CD14-positive monocyte (primary cell): ENCODE measurements at regions not wholly inside any gene's neighbourhood (a gene's known extent, or its start where the extent isn't known, plus 50 kb on each side); places are given as distances from the start of the nearest gene placed in this dataset.
A peak's percentile ranks its signal among the peaks of the same experiment; 100 is the strongest.

ENCODE experiments used
- DNase-seq, 3 donors: peaks; one replicate each; pipeline ENCODE4 v3.0.0-alpha.2; 2011 to 2022
- H2AFZ ChIP-seq: 2 replicates; pipeline ENCODE4 v1.6.0; 2012; ENCODE audit warnings: mild to moderate bottlenecking, low read depth, low read length, inconsistent platforms; ENCODE audit not compliant: insufficient read depth, poor library complexity, severe bottlenecking
- H3K27ac ChIP-seq, 2 donors: 1 replicate in 1 of 2; 2 replicates in 1 of 2; pipeline ENCODE4 v1.5.1; 2012 to 2013; ENCODE audit warnings: low read length in 2 of 2, control low read depth in 1 of 2, inconsistent platforms in 1 of 2, low read depth in 1 of 2, mild to moderate bottlenecking in 1 of 2
- H3K27me3 ChIP-seq, 2 donors: one replicate each; pipeline versions ENCODE4 v1.6.0 to v1.6.1; 2011 to 2013; ENCODE audit warnings: low read length in 2 of 2; ENCODE audit not compliant: control insufficient read depth in 2 of 2, insufficient read depth in 2 of 2
- H3K36me3 ChIP-seq, 2 donors: replicated peaks in 1 of 2; 1 replicate in 1 of 2; 2 replicates in 1 of 2; pipeline versions ENCODE4 v1.5.1 to v1.6.1; 2012 to 2013; ENCODE audit warnings: low read length in 2 of 2, control low read depth in 1 of 2, inconsistent platforms in 1 of 2, mild to moderate bottlenecking in 1 of 2; ENCODE audit not compliant: insufficient read depth in 2 of 2, control insufficient read depth in 1 of 2
- H3K4me1 ChIP-seq, 2 donors: 1 replicate in 1 of 2; 2 replicates in 1 of 2; pipeline versions ENCODE4 v1.5.1 to v1.6.1; 2012 to 2013; ENCODE audit warnings: low read length in 2 of 2, control low read depth in 1 of 2, inconsistent platforms in 1 of 2, mild to moderate bottlenecking in 1 of 2, moderate library complexity in 1 of 2; ENCODE audit not compliant: insufficient read depth in 2 of 2, control insufficient read depth in 1 of 2
- H3K4me2 ChIP-seq: replicated peaks from 2 replicates; pipeline ENCODE3; 2012; ENCODE audit warnings: low read length, moderate library complexity, mild to moderate bottlenecking; ENCODE audit not compliant: poor library complexity, severe bottlenecking; ENCODE audit errors: extremely low read depth
- H3K4me3 ChIP-seq, 3 experiments: fragments of 200-600 bp in 1 of 3; sonication (generic) in 1 of 3; replicated peaks in 1 of 3; 1 replicate in 2 of 3; 2 replicates in 1 of 3; pipeline ENCODE4 v1.5.1; 2011 to 2013; ENCODE audit warnings: low read length in 3 of 3, mild to moderate bottlenecking in 3 of 3, control low read depth in 2 of 3, low read depth in 2 of 3, inconsistent platforms in 1 of 3, moderate library complexity in 1 of 3
- H3K79me2 ChIP-seq: 2 replicates; pipeline ENCODE4 v1.6.0; 2012; ENCODE audit warnings: mild to moderate bottlenecking, control low read depth, inconsistent platforms, low read length, moderate library complexity; ENCODE audit not compliant: insufficient read depth
- H3K9ac ChIP-seq: 2 replicates; pipeline ENCODE4 v1.6.0; 2017; ENCODE audit warnings: low read length, mild to moderate bottlenecking; ENCODE audit not compliant: insufficient read depth, poor library complexity, severe bottlenecking
- H3K9me3 ChIP-seq, 2 donors: replicated peaks in 1 of 2; 1 replicate in 1 of 2; 2 replicates in 1 of 2; pipeline versions ENCODE4 v1.5.1 to v1.6.1; 2012 to 2013; ENCODE audit warnings: low read length in 2 of 2, control low read depth in 1 of 2; ENCODE audit not compliant: control insufficient read depth in 1 of 2, insufficient read depth in 1 of 2
- H4K20me1 ChIP-seq: 2 replicates; pipeline ENCODE4 v1.6.0; 2012; ENCODE audit warnings: mild to moderate bottlenecking, low read length, control low read depth, moderate library complexity; ENCODE audit not compliant: insufficient read depth
- H3K27ac Mint-ChIP-seq, 7 donors: one replicate each; pipeline ENCODE4 v1.8.0; 2020; ENCODE audit warnings: mild to moderate bottlenecking in 7 of 7, mixed read lengths in 7 of 7, moderate library complexity in 6 of 7, inconsistent platforms in 2 of 7
- H3K27me3 Mint-ChIP-seq, 3 donors: one replicate each; pipeline ENCODE4 v1.8.0; 2021 to 2022; ENCODE audit warnings: low read depth in 3 of 3, mild to moderate bottlenecking in 3 of 3, mixed read lengths in 3 of 3, moderate library complexity in 3 of 3, inconsistent platforms in 1 of 3
- H3K36me3 Mint-ChIP-seq, 2 donors: one replicate each; pipeline ENCODE4 v1.8.0; 2020; ENCODE audit warnings: mixed read lengths in 2 of 2, inconsistent platforms in 1 of 2, mild to moderate bottlenecking in 1 of 2
- H3K4me1 Mint-ChIP-seq: one replicate; pipeline ENCODE4 v1.8.0; 2020; ENCODE audit warnings: mild to moderate bottlenecking, mixed read lengths
- H3K4me3 Mint-ChIP-seq, 2 donors: one replicate each; pipeline ENCODE4 v1.8.0; 2020; ENCODE audit warnings: mild to moderate bottlenecking in 2 of 2, mixed read lengths in 2 of 2, moderate library complexity in 1 of 2
- H3K9me3 Mint-ChIP-seq, 7 donors: one replicate each; pipeline ENCODE4 v1.8.0; 2020 to 2022; ENCODE audit warnings: mixed read lengths in 7 of 7, mild to moderate bottlenecking in 6 of 7, moderate library complexity in 6 of 7, inconsistent platforms in 2 of 7
- CTCF ChIP-seq: fragments of 200-600 bp; IDR thresholded peaks from one replicate; pipeline ENCODE4 v1.8.0; 2022; ENCODE audit warnings: antibody characterized with exemption, mild to moderate bottlenecking
- WGBS: methylation state at CpG from one replicate; pipeline ENCODE4 v1.1.5; 2013; ENCODE audit warnings: missing lambda C conversion rate; ENCODE audit not compliant: insufficient coverage; 5-methylcytosine and 5-hydroxymethylcytosine counted together
- intact Hi-C, 2 donors: fragments of 100-400 bp; cut with micrococcal nuclease; formaldehyde crosslinking; loops; one replicate each; pipeline versions ENCODE4 v1.15.0 to v1.15.1; 2023

- Histone ChIP-seq H3K36me3 (no peaks in the 10 kb centered on the region), H4K20me1 (no peaks in the 10 kb centered on the region), H3K27me3 (no peaks in the 10 kb centered on the region), H3K27ac (no peak overlapping the region), H2AFZ (no peak overlapping the region), H3K79me2 (no peaks in the 10 kb centered on the region), H3K4me3 (no peak overlapping the region), H3K4me1 (peaks cover 0 to 5% of the 10 kb centered on the region in 2 donors), H3K9me3 (no peaks in the 10 kb centered on the region), H3K4me2 (no peak overlapping the region), H3K9ac (no peak overlapping the region)
- Mint-ChIP-seq H3K4me1 (peaks cover 3% of the 10 kb centered on the region), H3K4me3 (no peak overlapping the region), H3K36me3 (no peaks in the 10 kb centered on the region), H3K27me3 (peaks cover 0 to 2% (median 2%) of the 10 kb centered on the region in 3 donors), H3K27ac (no peak overlapping the region), H3K9me3 (no peaks in the 10 kb centered on the region)
- intact Hi-C loops, result no loop called here
- WGBS, result 50% methylated on average over 2 of the region's 3 CpGs
- no peak for TF ChIP-seq CTCF
- DNase-seq, result no peak
Observed at GRCh38 chr3:117350371-117350770, 640.8 kb downstream of the TUSC7 start.

- Histone ChIP-seq H3K4me1 (no peaks in the 10 kb centered on the region), H3K27ac (no peak overlapping the region), H3K27me3 (no peaks in the 10 kb centered on the region), H3K9me3 (no peaks in the 10 kb centered on the region), H3K36me3 (no peaks in the 10 kb centered on the region), H2AFZ (no peak overlapping the region), H3K79me2 (no peaks in the 10 kb centered on the region), H3K9ac (no peak overlapping the region), H3K4me3 (no peak overlapping the region), H3K4me2 (no peak overlapping the region), H4K20me1 (no peaks in the 10 kb centered on the region)
- Mint-ChIP-seq H3K4me1 (no peaks in the 10 kb centered on the region), H3K36me3 (no peaks in the 10 kb centered on the region), H3K27me3 (no peaks in the 10 kb centered on the region), H3K4me3 (no peak overlapping the region), H3K9me3 (peaks cover 0 to 11% (median 0%) of the 10 kb centered on the region in 7 donors), H3K27ac (no peak overlapping the region)
- TF ChIP-seq CTCF, result peak; percentile 32
- no CpG with 5 or more reads among the region's 4 CpGs for WGBS
- peak in 2 of 3 donors; percentile 1 to 7 for DNase-seq
- intact Hi-C loops, result loop anchor here in 1 of 2 donors (5.0 kb wide), 1 partner anchor 338 kb away; no protein-coding TSS in a partner anchor
Observed at GRCh38 chr3:117355566-117355965, 646.0 kb downstream of the TUSC7 start.
